ENCODE measurements at regions not wholly inside any gene's neighbourhood (a gene's known extent, or its start where the extent isn't known, plus 50 kb on each side); places are given as distances from the start of the nearest gene placed in this dataset.

DNA sequence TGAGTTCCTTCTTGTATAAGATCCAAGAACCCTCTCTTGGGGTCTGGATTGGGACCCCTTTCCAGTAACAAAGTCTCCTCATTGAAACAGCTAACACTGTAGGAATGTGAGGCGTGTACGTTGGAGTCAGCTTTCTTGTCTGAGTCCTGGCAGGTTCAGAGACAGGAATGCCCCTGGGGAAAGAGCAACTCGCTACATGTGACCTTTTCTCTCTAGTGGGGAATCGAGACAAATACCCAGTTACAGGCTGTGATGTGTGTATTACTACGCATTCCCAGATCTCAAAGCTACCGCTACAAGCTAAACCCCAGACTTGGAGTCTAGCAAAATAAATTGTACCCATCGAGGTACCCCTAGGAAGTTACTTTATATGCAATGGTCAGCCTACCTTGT is 85.6 kb upstream of the FRMD4A start:
- intact Hi-C loops (cut with DNase I), result no loop called here
- Histone ChIP-seq H3K9me3 (ENCODE audit: control insufficient read depth, low read length) (no peaks in the 10 kb centered on the region), H3K4me1 (ENCODE audit: control insufficient read depth in 1 of 2, insufficient read depth in 2 of 2, low read length in 2 of 2) (no peaks in the 10 kb centered on the region), H3K36me3 (ENCODE audit: control insufficient read depth in 1 of 2, insufficient read depth in 2 of 2, low read length in 1 of 2) (no peaks in the 10 kb centered on the region), H3K4me3 (ENCODE audit: low read length in 2 of 2) (no peak overlapping the region), H3K27ac (ENCODE audit: low read depth in 1 of 2, low read length in 2 of 2) (no peak overlapping the region), H3K27me3 (ENCODE audit: control insufficient read depth in 1 of 2, insufficient read depth in 2 of 2, low read length in 1 of 2) (no peaks in the 10 kb centered on the region)
- DNase-seq (no peak), ATAC-seq (ENCODE audit: low FRiP score) (no peak)
- WGBS, 2 donors, result 81% methylated on average over 7 of the region's 7 CpGs

DNA sequence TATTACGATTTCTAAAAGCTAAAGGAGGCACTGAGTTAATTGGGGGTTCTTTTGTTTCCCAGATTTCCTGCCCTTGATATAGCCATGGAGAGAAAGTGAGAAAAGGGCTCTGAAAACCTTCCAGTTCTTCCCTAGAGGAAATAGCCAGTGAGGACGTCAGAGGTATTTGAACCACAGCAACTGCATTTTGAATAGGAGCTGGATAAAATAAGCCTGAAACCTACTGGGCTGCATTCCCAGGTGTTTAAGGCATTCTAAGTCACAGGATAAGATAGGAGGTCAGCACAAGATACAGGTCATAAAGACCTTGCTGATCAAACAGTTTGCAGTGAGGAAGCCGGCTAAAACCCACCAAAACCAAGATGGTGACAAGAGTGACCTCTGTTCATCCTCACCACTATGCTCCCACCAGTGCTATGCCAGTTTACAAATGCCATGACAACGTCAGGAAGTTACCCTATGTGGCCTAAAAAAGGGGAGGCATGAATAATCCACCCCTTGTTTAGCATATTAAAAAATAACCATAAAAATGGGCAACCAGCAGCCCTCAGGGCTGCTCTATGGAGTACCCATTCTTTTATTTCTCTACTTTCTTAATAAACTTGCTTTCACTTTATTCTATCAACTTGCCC is 85.1 kb upstream of the FRMD4A start:
- no peaks in the 10 kb centered on the region for H3K36me3 ChIP-seq (ENCODE audit: control insufficient read depth in 1 of 2, insufficient read depth in 2 of 2, low read length in 1 of 2)
- no peak for ATAC-seq (ENCODE audit: low FRiP score)
- H3K4me3 ChIP-seq (ENCODE audit: low read length in 2 of 2), result no peak overlapping the region
- intact Hi-C loops (cut with DNase I), result no loop called here
- no peaks in the 10 kb centered on the region for H3K27me3 ChIP-seq (ENCODE audit: control insufficient read depth in 1 of 2, insufficient read depth in 2 of 2, low read length in 1 of 2)
- no peak overlapping the region for H3K27ac ChIP-seq (ENCODE audit: low read depth in 1 of 2, low read length in 2 of 2)
- no peaks in the 10 kb centered on the region for H3K9me3 ChIP-seq (ENCODE audit: control insufficient read depth, low read length)
- WGBS, 2 donors, result 83 to 86% methylated on average over 4 of the region's 4 CpGs
- DNase-seq, result no peak
- no peaks in the 10 kb centered on the region for H3K4me1 ChIP-seq (ENCODE audit: control insufficient read depth in 1 of 2, insufficient read depth in 2 of 2, low read length in 2 of 2)

DNA sequence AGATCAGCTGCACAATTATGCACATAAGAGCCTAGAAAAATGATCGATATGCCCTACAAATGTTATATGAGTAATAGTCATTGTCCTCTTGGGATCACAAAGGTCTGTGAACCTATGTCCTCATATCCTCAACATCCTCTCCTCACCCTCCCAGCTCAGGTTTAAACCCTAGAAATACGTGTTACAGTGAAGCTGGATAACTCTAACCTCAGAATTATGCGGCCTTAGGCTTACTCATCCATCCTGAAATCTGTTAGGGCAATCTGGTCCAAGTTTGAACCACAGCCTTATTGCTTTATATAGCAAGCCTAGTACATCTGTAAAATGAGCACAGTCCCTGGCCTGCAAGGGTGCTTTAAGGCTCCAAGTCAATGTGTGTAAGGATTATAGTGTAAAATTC is 84.2 kb upstream of the FRMD4A start:
- 82 to 85% methylated on average over 3 of the region's 3 CpGs for WGBS, 2 donors

DNA sequence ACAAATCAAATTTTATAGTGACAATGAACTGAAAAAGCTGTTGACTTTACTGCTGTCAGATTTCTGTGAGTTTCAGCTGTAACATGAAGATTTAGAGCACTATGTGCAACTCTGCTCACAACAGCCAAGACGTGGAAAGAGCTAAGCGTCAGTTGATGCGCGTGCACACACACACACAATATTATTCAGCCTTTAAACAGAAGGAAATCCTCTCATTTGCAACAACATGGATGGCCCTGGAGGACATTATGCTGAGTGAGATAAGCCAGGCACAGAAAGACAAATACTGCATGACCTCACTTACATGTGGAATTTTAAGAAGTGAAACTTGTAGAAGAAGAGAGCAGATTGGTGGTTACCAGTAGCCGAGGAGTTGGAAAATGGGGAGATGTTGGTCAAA is 82.8 kb upstream of the FRMD4A start:
- intact Hi-C loops (cut with DNase I), result no loop called here
- Histone ChIP-seq H3K4me3 (ENCODE audit: low read length in 2 of 2) (no peak overlapping the region), H3K27ac (ENCODE audit: low read depth in 1 of 2, low read length in 2 of 2) (no peak overlapping the region), H3K27me3 (ENCODE audit: control insufficient read depth in 1 of 2, insufficient read depth in 2 of 2, low read length in 1 of 2) (no peaks in the 10 kb centered on the region), H3K36me3 (ENCODE audit: control insufficient read depth in 1 of 2, insufficient read depth in 2 of 2, low read length in 1 of 2) (no peaks in the 10 kb centered on the region), H3K9me3 (ENCODE audit: control insufficient read depth, low read length) (no peaks in the 10 kb centered on the region), H3K4me1 (ENCODE audit: control insufficient read depth in 1 of 2, insufficient read depth in 2 of 2, low read length in 2 of 2) (no peaks in the 10 kb centered on the region)
- no peak for DNase-seq
- ATAC-seq (ENCODE audit: low FRiP score), result no peak
- WGBS, 2 donors, result 71 to 76% methylated on average over 5 of the region's 5 CpGs

More for the DNA sequence above, 84.2 kb upstream of the FRMD4A start:
- no peak for ATAC-seq (ENCODE audit: low FRiP score)
- Histone ChIP-seq H3K27me3 (ENCODE audit: control insufficient read depth in 1 of 2, insufficient read depth in 2 of 2, low read length in 1 of 2) (no peaks in the 10 kb centered on the region), H3K4me3 (ENCODE audit: low read length in 2 of 2) (no peak overlapping the region), H3K36me3 (ENCODE audit: control insufficient read depth in 1 of 2, insufficient read depth in 2 of 2, low read length in 1 of 2) (no peaks in the 10 kb centered on the region), H3K4me1 (ENCODE audit: control insufficient read depth in 1 of 2, insufficient read depth in 2 of 2, low read length in 2 of 2) (no peaks in the 10 kb centered on the region), H3K27ac (ENCODE audit: low read depth in 1 of 2, low read length in 2 of 2) (no peak overlapping the region), H3K9me3 (ENCODE audit: control insufficient read depth, low read length) (no peaks in the 10 kb centered on the region)
- no peak for DNase-seq
- intact Hi-C loops (cut with DNase I), result no loop called here

DNA sequence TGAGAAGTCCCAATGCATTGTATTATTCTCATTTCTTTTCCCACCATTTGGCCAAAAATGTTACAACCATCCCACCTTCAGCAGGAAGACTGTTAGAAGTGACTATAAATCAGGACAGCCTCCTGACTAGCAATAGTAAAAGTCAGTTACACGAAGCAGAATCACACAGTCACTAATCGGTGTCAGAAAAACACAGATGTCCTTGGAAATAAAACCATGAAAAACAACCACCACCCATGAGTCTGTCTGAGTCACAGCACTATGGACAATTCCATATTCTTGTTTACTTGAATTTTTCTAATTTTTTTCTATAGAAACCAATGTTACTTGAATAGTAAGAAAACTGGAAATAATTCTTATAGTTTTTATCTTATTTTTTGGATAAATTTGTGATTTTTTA is 81.9 kb upstream of the FRMD4A start:
- ATAC-seq (ENCODE audit: low FRiP score) (no peak), DNase-seq (no peak)
- Histone ChIP-seq H3K4me3 (ENCODE audit: low read length in 2 of 2) (no peak overlapping the region), H3K9me3 (ENCODE audit: control insufficient read depth, low read length) (no peaks in the 10 kb centered on the region), H3K27me3 (ENCODE audit: control insufficient read depth in 1 of 2, insufficient read depth in 2 of 2, low read length in 1 of 2) (no peaks in the 10 kb centered on the region), H3K27ac (ENCODE audit: low read depth in 1 of 2, low read length in 2 of 2) (no peak overlapping the region), H3K36me3 (ENCODE audit: control insufficient read depth in 1 of 2, insufficient read depth in 2 of 2, low read length in 1 of 2) (no peaks in the 10 kb centered on the region), H3K4me1 (ENCODE audit: control insufficient read depth in 1 of 2, insufficient read depth in 2 of 2, low read length in 2 of 2) (no peaks in the 10 kb centered on the region)
- intact Hi-C loops (cut with DNase I), result no loop called here
- 65 to 70% methylated on average over 2 of the region's 2 CpGs for WGBS, 2 donors

DNA sequence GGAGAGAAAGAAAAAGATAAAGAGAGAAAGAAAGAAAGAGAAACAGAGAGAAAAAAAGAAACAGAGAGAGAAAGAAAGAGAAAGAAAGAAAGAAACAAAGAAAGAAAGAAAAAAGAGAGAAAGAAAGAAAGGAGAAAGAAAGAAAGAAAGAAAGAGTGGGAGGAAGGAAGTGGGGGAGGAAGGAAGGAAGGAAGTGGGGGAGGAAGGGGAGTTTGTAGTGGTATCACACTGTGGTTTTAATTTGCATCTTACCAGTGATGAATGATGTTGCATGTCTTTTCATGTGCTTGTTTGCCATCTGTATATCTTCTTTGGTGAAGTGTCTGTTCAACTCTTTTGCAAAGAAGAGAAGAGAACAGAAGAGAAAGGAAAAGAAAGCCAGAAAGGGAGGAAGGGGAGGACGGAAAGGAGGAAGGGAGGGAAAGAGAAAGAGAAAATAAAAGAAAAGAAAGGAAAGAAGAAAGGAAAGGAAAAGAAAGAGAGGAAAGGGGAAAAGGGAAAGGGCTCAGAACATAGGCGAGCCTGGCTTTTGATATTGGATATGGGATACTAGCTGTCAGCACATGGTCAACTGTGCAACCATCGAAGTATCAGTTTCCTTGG is 79.2 kb upstream of the FRMD4A start:
- H3K36me3 ChIP-seq (ENCODE audit: control insufficient read depth in 1 of 2, insufficient read depth in 2 of 2, low read length in 1 of 2), result no peaks in the 10 kb centered on the region
- no peak for ATAC-seq (ENCODE audit: low FRiP score)
- H3K4me3 ChIP-seq (ENCODE audit: low read length in 2 of 2), result no peak overlapping the region
- no peak overlapping the region for H3K27ac ChIP-seq (ENCODE audit: low read depth in 1 of 2, low read length in 2 of 2)
- 81 to 90% methylated on average over 3 of the region's 3 CpGs for WGBS, 2 donors
- H3K27me3 ChIP-seq (ENCODE audit: control insufficient read depth in 1 of 2, insufficient read depth in 2 of 2, low read length in 1 of 2), result no peaks in the 10 kb centered on the region
- intact Hi-C loops (cut with DNase I), result no loop called here
- no peaks in the 10 kb centered on the region for H3K9me3 ChIP-seq (ENCODE audit: control insufficient read depth, low read length)
- DNase-seq, result no peak
- H3K4me1 ChIP-seq (ENCODE audit: control insufficient read depth in 1 of 2, insufficient read depth in 2 of 2, low read length in 2 of 2), result no peaks in the 10 kb centered on the region

DNA sequence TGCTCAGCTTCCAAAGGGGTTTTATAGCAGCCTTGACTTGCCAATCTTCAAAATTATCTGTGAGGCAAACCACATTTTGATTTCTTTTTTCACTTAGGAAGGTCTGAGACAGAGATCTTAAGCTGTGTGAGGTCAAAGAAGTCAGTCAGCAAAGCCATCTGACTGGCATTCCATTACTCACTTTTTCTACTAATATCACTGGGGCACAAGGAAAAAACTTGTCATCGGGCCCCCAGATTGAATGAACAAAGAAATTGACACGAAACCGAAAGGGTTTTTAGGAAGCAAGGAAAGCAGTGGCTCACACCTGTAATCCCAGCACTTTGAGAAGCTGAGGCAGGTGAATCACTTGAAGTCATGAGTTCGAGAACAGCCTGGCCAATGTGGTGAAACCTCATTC is 78.5 kb upstream of the FRMD4A start:
- Histone ChIP-seq H3K4me3 (ENCODE audit: low read length in 2 of 2) (no peak overlapping the region), H3K36me3 (ENCODE audit: control insufficient read depth in 1 of 2, insufficient read depth in 2 of 2, low read length in 1 of 2) (no peaks in the 10 kb centered on the region), H3K9me3 (ENCODE audit: control insufficient read depth, low read length) (no peaks in the 10 kb centered on the region), H3K27ac (ENCODE audit: low read depth in 1 of 2, low read length in 2 of 2) (no peak overlapping the region), H3K4me1 (ENCODE audit: control insufficient read depth in 1 of 2, insufficient read depth in 2 of 2, low read length in 2 of 2) (no peaks in the 10 kb centered on the region), H3K27me3 (ENCODE audit: control insufficient read depth in 1 of 2, insufficient read depth in 2 of 2, low read length in 1 of 2) (no peaks in the 10 kb centered on the region)
- DNase-seq, result no peak
- WGBS, 2 donors, result 95 to 97% methylated on average over 4 of the region's 4 CpGs
- intact Hi-C loops (cut with DNase I), result no loop called here
- ATAC-seq (ENCODE audit: low FRiP score), result no peak

DNA sequence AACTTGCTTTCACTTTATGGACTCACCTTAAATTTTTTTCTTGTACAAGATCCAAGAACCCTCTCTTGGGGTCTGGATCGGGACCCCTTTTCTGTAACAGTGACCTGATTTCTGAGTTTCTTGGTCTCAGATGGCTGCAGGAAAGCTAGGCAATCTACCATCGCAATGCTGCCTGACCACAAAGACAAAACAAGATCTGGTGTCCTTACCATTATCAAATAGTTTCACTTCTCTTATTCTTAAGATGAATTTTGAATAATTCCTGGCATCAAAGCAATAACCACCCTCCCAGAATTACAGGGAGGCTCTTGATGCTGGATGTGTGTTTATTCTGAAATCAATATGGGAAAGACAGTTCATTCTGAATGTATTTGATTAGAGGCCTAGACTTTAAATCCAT is 77.4 kb upstream of the FRMD4A start:
- ATAC-seq (ENCODE audit: low FRiP score) (no peak), DNase-seq (no peak)
- 94 to 95% methylated on average over 2 of the region's 2 CpGs for WGBS, 2 donors
- Histone ChIP-seq H3K4me3 (ENCODE audit: low read length in 2 of 2) (no peak overlapping the region), H3K9me3 (ENCODE audit: control insufficient read depth, low read length) (no peaks in the 10 kb centered on the region), H3K4me1 (ENCODE audit: control insufficient read depth in 1 of 2, insufficient read depth in 2 of 2, low read length in 2 of 2) (no peaks in the 10 kb centered on the region), H3K36me3 (ENCODE audit: control insufficient read depth in 1 of 2, insufficient read depth in 2 of 2, low read length in 1 of 2) (no peaks in the 10 kb centered on the region), H3K27me3 (ENCODE audit: control insufficient read depth in 1 of 2, insufficient read depth in 2 of 2, low read length in 1 of 2) (no peaks in the 10 kb centered on the region), H3K27ac (ENCODE audit: low read depth in 1 of 2, low read length in 2 of 2) (no peak overlapping the region)
- intact Hi-C loops (cut with DNase I), result no loop called here

DNA sequence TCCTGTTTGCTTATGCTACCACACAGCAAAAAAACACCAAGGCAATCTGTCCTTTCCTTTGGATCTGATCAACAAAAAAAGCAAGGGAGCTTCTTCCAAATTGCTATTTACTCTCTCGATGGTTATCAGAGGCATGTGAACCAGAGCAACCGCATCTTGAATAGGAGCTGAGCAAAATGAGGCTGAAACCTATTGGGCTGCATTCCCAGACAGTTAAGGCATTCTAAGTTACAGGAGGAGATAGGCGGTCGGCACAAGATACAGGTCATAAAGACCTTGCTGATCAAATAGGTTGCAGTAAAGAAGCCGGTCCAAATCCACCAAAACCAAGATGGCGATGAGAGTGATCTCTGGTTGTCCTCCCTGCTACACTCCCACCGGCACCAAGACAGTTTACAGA is 76.8 kb upstream of the FRMD4A start:
- ATAC-seq (ENCODE audit: low FRiP score) (no peak), DNase-seq (no peak)
- WGBS, 2 donors, result 95 to 96% methylated on average over 7 of the region's 7 CpGs
- no peak overlapping the region for H3K27ac ChIP-seq (ENCODE audit: low read depth in 1 of 2, low read length in 2 of 2)
- intact Hi-C loops (cut with DNase I), result no loop called here
- H3K36me3 ChIP-seq (ENCODE audit: control insufficient read depth in 1 of 2, insufficient read depth in 2 of 2, low read length in 1 of 2), result no peaks in the 10 kb centered on the region
- no peaks in the 10 kb centered on the region for H3K27me3 ChIP-seq (ENCODE audit: control insufficient read depth in 1 of 2, insufficient read depth in 2 of 2, low read length in 1 of 2)
- no peaks in the 10 kb centered on the region for H3K9me3 ChIP-seq (ENCODE audit: control insufficient read depth, low read length)
- no peak overlapping the region for H3K4me3 ChIP-seq (ENCODE audit: low read length in 2 of 2)
- no peaks in the 10 kb centered on the region for H3K4me1 ChIP-seq (ENCODE audit: control insufficient read depth in 1 of 2, insufficient read depth in 2 of 2, low read length in 2 of 2)
